ENCODE measurements at regions not wholly inside any gene's neighbourhood (a gene's known extent, or its start where the extent isn't known, plus 50 kb on each side); places are given as distances from the start of the nearest gene placed in this dataset.

GRCh38 chr5:166810721-166811120 is 1480.7 kb upstream of the WWC1 start:
- no peak overlapping the region for H3K27ac Mint-ChIP-seq
- WGBS (ENCODE audit: insufficient coverage) = 78% methylated on average over 2 of the region's 3 CpGs

GRCh38 chr5:166823360-166823759 is 1468.1 kb upstream of the WWC1 start:
- H2AFZ ChIP-seq (ENCODE audit: insufficient read depth, low read depth, low read length, poor library complexity, severe bottlenecking) = no peak overlapping the region
- Mint-ChIP-seq H3K27ac (no peak overlapping the region), H3K36me3 (no peaks in the 10 kb centered on the region), H3K4me1 (no peaks in the 10 kb centered on the region), H3K9me3 (peaks cover 2 to 17% (median 8%) of the 10 kb centered on the region in 7 donors), H3K4me3 (no peak overlapping the region), H3K27me3 (ENCODE audit: low read depth in 3 of 3) (no peaks in the 10 kb centered on the region)
- TF ChIP-seq, protein P1, sequence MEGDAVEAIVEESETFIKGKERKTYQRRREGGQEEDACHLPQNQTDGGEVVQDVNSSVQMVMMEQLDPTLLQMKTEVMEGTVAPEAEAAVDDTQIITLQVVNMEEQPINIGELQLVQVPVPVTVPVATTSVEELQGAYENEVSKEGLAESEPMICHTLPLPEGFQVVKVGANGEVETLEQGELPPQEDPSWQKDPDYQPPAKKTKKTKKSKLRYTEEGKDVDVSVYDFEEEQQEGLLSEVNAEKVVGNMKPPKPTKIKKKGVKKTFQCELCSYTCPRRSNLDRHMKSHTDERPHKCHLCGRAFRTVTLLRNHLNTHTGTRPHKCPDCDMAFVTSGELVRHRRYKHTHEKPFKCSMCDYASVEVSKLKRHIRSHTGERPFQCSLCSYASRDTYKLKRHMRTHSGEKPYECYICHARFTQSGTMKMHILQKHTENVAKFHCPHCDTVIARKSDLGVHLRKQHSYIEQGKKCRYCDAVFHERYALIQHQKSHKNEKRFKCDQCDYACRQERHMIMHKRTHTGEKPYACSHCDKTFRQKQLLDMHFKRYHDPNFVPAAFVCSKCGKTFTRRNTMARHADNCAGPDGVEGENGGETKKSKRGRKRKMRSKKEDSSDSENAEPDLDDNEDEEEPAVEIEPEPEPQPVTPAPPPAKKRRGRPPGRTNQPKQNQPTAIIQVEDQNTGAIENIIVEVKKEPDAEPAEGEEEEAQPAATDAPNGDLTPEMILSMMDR (IDR thresholded peaks at IDR 0.05) = no peak
- no CpG with 5 or more reads among the region's 1 CpG for WGBS (ENCODE audit: insufficient coverage)
- H3K9ac ChIP-seq (ENCODE audit: insufficient read depth, low read length, poor library complexity, severe bottlenecking) = no peak overlapping the region
- H3K27ac ChIP-seq (ENCODE audit: low read depth in 1 of 2, low read length in 2 of 2) = no peak overlapping the region
- no peak for DNase-seq
- no peak overlapping the region for H3K4me2 ChIP-seq (replicated peaks; ENCODE audit: extremely low read depth, low read length, poor library complexity, severe bottlenecking)
- no peak overlapping the region for H3K4me3 ChIP-seq (replicated peaks in 1 of 3; ENCODE audit: low read depth in 2 of 3, low read length in 3 of 3)
- H3K36me3 ChIP-seq (replicated peaks in 1 of 2; ENCODE audit: control insufficient read depth in 1 of 2, insufficient read depth in 2 of 2, low read length in 2 of 2) = no peaks in the 10 kb centered on the region
- H4K20me1 ChIP-seq (ENCODE audit: insufficient read depth, low read length) = no peaks in the 10 kb centered on the region
- H3K79me2 ChIP-seq (ENCODE audit: insufficient read depth, low read length) = no peaks in the 10 kb centered on the region
- intact Hi-C loops (cut with micrococcal nuclease) = no loop called here
- no peaks in the 10 kb centered on the region for H3K27me3 ChIP-seq (ENCODE audit: control insufficient read depth in 2 of 2, insufficient read depth in 2 of 2, low read length in 2 of 2)
- H3K4me1 ChIP-seq (ENCODE audit: control insufficient read depth in 1 of 2, insufficient read depth in 2 of 2, low read length in 2 of 2) = no peaks in the 10 kb centered on the region
- peaks cover 0 to 7% of the 10 kb centered on the region in 2 donors for H3K9me3 ChIP-seq (replicated peaks in 1 of 2; ENCODE audit: control insufficient read depth in 1 of 2, insufficient read depth in 1 of 2, low read length in 2 of 2)

More at GRCh38 chr5:166810721-166811120, 1480.7 kb upstream of the WWC1 start:
- intact Hi-C loops (cut with micrococcal nuclease) = no loop called here
- DNase-seq = no peak
- Histone ChIP-seq H3K4me2 (replicated peaks; ENCODE audit: extremely low read depth, low read length, poor library complexity, severe bottlenecking) (no peak overlapping the region), H3K79me2 (ENCODE audit: insufficient read depth, low read length) (no peaks in the 10 kb centered on the region), H3K36me3 (replicated peaks in 1 of 2; ENCODE audit: control insufficient read depth in 1 of 2, insufficient read depth in 2 of 2, low read length in 2 of 2) (no peaks in the 10 kb centered on the region), H3K27me3 (ENCODE audit: control insufficient read depth in 2 of 2, insufficient read depth in 2 of 2, low read length in 2 of 2) (no peaks in the 10 kb centered on the region), H3K27ac (ENCODE audit: low read depth in 1 of 2, low read length in 2 of 2) (no peak overlapping the region), H3K4me3 (replicated peaks in 1 of 3; ENCODE audit: low read depth in 2 of 3, low read length in 3 of 3) (no peak overlapping the region), H3K4me1 (ENCODE audit: control insufficient read depth in 1 of 2, insufficient read depth in 2 of 2, low read length in 2 of 2) (no peaks in the 10 kb centered on the region), H3K9me3 (replicated peaks in 1 of 2; ENCODE audit: control insufficient read depth in 1 of 2, insufficient read depth in 1 of 2, low read length in 2 of 2) (peaks cover 16 to 41% of the 10 kb centered on the region in 2 donors), H4K20me1 (ENCODE audit: insufficient read depth, low read length) (no peaks in the 10 kb centered on the region), H3K9ac (ENCODE audit: insufficient read depth, low read length, poor library complexity, severe bottlenecking) (no peak overlapping the region), H2AFZ (ENCODE audit: insufficient read depth, low read depth, low read length, poor library complexity, severe bottlenecking) (no peak overlapping the region)
- TF ChIP-seq, protein P1 (IDR thresholded peaks at IDR 0.05) = no peak
- Mint-ChIP-seq H3K36me3 (no peaks in the 10 kb centered on the region), H3K9me3 (peaks cover 0 to 35% (median 20%) of the 10 kb centered on the region in 7 donors), H3K4me3 (no peak overlapping the region), H3K4me1 (no peaks in the 10 kb centered on the region), H3K27me3 (ENCODE audit: low read depth in 3 of 3) (no peaks in the 10 kb centered on the region)

Data from CD14-positive monocyte (primary cell).